ENCODE measurements at regions not wholly inside any gene's neighbourhood (a gene's known extent, or its start where the extent isn't known, plus 50 kb on each side); places are given as distances from the start of the nearest gene placed in this dataset.

- CTCF ChIA-PET: no interaction called here
- BruUV-seq (replicated peaks): no TSS peak
Observed at GRCh38 chr12:88273450-88273849, 131.3 kb downstream of the TMTC3 start.

More at GRCh38 chr12:88273450-88273849, 131.3 kb downstream of the TMTC3 start:
- no peaks in the 10 kb centered on the region for H4K20me1 ChIP-seq (replicated peaks; ENCODE audit: control insufficient read depth, extremely low read depth, insufficient read depth, low read length)
- H3K27me3 ChIP-seq (ENCODE audit: control insufficient read depth in 2 of 2, insufficient read depth in 2 of 2, low read length in 2 of 2): no peaks in the 10 kb centered on the region
- TF ChIP-seq EZH2 (IDR thresholded peaks at IDR 0.05; ENCODE audit: borderline replicate concordance, low read depth, low read length, severe bottlenecking): no peak
- no peak for TF ChIP-seq CTCF (IDR thresholded peaks at IDR 0.05; ENCODE audit: extremely low read depth in 1 of 2, insufficient read depth in 1 of 2, low read depth in 1 of 2, low read length in 2 of 2)
- TF ChIP-seq POLR2A (IDR thresholded peaks at IDR 0.05; ENCODE audit: low read depth, low read length): no peak
- TF ChIP-seq POLR2AphosphoS5 (IDR thresholded peaks at IDR 0.05; ENCODE audit: insufficient read depth, low read depth, low read length): no peak
- TF ChIP-seq, protein P1, sequence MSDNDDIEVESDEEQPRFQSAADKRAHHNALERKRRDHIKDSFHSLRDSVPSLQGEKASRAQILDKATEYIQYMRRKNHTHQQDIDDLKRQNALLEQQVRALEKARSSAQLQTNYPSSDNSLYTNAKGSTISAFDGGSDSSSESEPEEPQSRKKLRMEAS (IDR thresholded peaks at IDR 0.05; ENCODE audit: insufficient read depth, insufficient read length): no peak
- no peak for TF ChIP-seq GATA2 (IDR thresholded peaks at IDR 0.05; ENCODE audit: insufficient read depth, insufficient read length, low read depth, low read length)
- no peak for TF ChIP-seq FOS (IDR thresholded peaks at IDR 0.05; ENCODE audit: borderline replicate concordance, insufficient read depth, low read length)
- TF ChIP-seq JUN (IDR thresholded peaks at IDR 0.05; ENCODE audit: borderline replicate concordance, insufficient read depth, insufficient read length, low read depth): no peak
- TF ChIP-seq MYC (IDR thresholded peaks at IDR 0.05; ENCODE audit: low read depth, low read length): no peak
- H3K79me2 ChIP-seq (ENCODE audit: control insufficient read depth, insufficient read depth, low read length): no peaks in the 10 kb centered on the region
- no peak for DNase-seq (ENCODE audit: low read depth, low spot score)
- intact Hi-C loops (cut with micrococcal nuclease) (no loop called here), dilution Hi-C loops (cut with MboI; ENCODE audit: extremely low pct_ligation_motif_present, low sequenced_read_pairs) (no loop called here)
- no peaks in the 10 kb centered on the region for H3K36me3 ChIP-seq (ENCODE audit: control insufficient read depth in 2 of 2, extremely low read depth in 1 of 2, insufficient read depth in 2 of 2, low read length in 2 of 2)
- no peak overlapping the region for H2AFZ ChIP-seq (ENCODE audit: low read depth, low read length)
- FAIRE-seq: no peak
- H3K9me3 ChIP-seq (replicated peaks; ENCODE audit: control insufficient read depth, insufficient read depth, low read length): no peaks in the 10 kb centered on the region
- H3K9me1 ChIP-seq (replicated peaks; ENCODE audit: control insufficient read depth, extremely low read depth, insufficient read depth, low read length): no peaks in the 10 kb centered on the region
- POLR2A ChIA-PET: interaction anchor here (0.6 kb wide), 1 partner anchor 278 kb away, joined by 3 read pairs; no protein-coding TSS in a partner anchor
- no peak overlapping the region for H3K27ac ChIP-seq (ENCODE audit: insufficient read depth, low read depth, low read length)
- no peak overlapping the region for H3K4me2 ChIP-seq (ENCODE audit: insufficient read depth, low read length)
- H3K4me1 ChIP-seq (ENCODE audit: control insufficient read depth, extremely low read depth, insufficient read depth, low read length): no peaks in the 10 kb centered on the region
- H3K9ac ChIP-seq (replicated peaks; ENCODE audit: extremely low read depth, insufficient read depth, low read length): no peak overlapping the region
- no peak overlapping the region for H3K4me3 ChIP-seq (replicated peaks in 1 of 3; ENCODE audit: insufficient read depth in 1 of 3, low read depth in 1 of 3, low read length in 3 of 3)

Measured in endothelial cell of umbilical vein (primary cell).